T-helper 2 cell treated with Interferon-gamma antibody and Interleukin-4, amounts not matched to agents 100 ng/mL and 5 ng/mL, for 36 hours (primary cell): ENCODE measurements at regions not wholly inside any gene's neighbourhood (a gene's known extent, or its start where the extent isn't known, plus 50 kb on each side); places are given as distances from the start of the nearest gene placed in this dataset.
"Not testable (repeated sequence)": the region's sequence is repeated elsewhere in the genome, so short reads cannot be mapped to it uniquely, and the experiment has no call there.

Source experiments
- intact Hi-C: fragments of 100-400 bp; cut with micrococcal nuclease; formaldehyde crosslinking; loops from one replicate; pipeline ENCODE4 v1.15.1; 2023

DNA sequence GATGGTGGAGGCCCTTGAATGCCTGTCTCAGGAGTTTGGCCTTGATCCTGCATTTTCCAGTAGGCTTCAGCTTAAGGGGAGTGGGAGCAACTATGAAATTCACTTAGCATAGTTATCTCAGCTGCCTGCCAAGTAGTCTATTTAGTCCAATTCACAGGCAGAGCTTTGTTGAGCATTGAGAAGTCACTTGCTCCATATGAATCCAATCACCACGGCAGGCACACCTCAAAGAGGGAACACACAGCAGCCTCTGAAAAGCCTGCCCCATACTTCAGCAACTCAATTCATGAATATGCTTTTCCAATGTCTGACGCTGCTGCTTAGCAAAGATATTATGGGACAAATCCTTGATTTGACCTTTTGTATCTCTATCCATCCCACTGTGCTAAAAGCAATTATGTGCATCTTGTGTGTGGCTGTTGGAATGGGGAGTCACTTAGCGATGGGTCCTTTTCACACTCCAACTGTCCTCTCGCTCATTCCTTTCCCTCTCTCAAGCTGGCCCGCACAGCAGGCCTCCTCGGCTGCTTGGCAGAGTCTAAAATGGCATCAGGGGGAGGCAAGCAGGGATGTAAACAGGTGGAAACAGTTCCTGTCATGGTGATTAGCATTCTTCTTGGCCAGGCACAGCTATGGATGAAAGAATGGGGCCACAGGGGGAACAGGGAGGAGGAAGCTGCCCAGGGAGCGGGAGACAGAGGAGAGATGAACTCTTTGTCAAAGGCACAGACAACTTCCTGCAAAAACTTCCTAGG lies 56.0 kb upstream of the LRPPRC start:
- intact Hi-C loops: no loop called here

GRCh38 chr2:44052584-44052983 lies 56.8 kb upstream of the LRPPRC start:
- intact Hi-C loops: no loop called here

GRCh38 chr2:44053052-44053451 lies 57.3 kb upstream of the LRPPRC start:
- intact Hi-C loops: no loop called here

GRCh38 chr2:44053456-44053855 lies 57.7 kb upstream of the LRPPRC start:
- intact Hi-C loops: no loop called here

DNA sequence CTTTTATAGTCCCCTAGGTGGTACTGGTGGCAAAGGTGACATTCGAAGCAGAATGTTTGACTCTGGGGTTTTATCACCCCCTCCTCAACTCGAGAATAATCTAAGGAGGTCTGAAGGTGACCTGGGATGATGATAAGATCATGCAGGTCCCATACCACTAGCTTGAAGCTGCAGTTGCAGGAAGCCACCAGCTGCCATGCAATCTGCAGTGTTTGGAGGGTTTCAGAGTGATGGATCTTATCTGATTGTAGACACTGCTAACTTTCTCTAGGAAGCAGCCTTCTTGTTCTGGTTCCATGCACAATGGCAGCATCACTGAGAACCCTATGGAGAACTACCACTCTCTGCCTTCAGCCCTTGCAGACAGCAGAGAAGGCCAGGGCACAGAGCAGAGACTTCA lies 59.4 kb upstream of the LRPPRC start:
- intact Hi-C loops: no loop called here

DNA sequence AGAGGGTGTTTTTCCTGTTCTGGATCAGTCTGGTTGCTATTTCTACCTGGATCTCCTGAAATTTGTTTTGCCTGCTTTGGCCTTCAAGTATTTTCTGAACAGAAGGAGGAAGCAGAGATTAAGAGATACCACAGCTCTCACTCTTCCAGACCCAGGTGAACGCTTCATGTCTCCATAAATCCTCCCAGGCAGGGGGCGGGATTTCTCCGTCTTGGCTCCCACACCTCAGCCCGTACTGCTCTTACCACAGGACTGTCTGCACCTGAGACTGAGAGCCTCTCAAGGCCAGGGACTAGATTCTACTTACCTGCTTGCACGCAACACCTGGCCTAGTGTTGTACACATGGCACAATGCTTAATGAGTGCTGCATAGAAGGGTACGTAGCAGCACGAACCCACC lies 59.9 kb upstream of the LRPPRC start:
- intact Hi-C loops: no loop called here

- intact Hi-C loops: no loop called here
These were observed 61.2 kb upstream of the LRPPRC start for GRCh38 chr2:44056947-44057346.

- intact Hi-C loops: not testable (repeated sequence)
These were observed 64.5 kb upstream of the LRPPRC start for GRCh38 chr2:44060286-44060685.

DNA sequence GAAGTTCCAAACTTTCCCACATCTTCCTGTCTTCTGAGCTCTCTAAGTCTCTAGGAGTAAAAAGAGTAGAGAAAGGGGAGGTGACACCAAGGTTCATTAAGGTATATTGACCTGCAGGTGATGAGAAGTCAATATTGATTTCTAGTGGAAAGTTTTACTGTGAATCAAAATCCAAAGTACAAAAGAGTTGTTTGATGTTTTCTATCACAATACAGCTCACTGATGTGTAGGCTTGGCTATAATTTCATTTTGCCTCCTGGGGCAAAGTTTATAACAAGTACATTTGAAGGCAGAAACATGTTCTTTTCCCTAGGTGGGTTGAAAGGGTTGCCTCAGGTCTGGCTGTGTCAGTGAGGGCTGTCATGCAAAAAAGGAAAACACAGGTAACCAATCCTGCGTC lies 65.2 kb upstream of the LRPPRC start:
- intact Hi-C loops: no loop called here

- intact Hi-C loops: no loop called here
These were observed 65.7 kb upstream of the LRPPRC start for GRCh38 chr2:44061469-44061868.

GRCh38 chr2:44061876-44062275 lies 66.1 kb upstream of the LRPPRC start:
- intact Hi-C loops: no loop called here

- intact Hi-C loops: no loop called here
These were observed 67.2 kb upstream of the LRPPRC start for GRCh38 chr2:44063033-44063432.

- intact Hi-C loops: not testable (repeated sequence)
These were observed 68.5 kb upstream of the LRPPRC start for GRCh38 chr2:44064281-44064680.

GRCh38 chr2:44067012-44067790 lies 71.4 kb upstream of the LRPPRC start:
- intact Hi-C loops: not testable (repeated sequence)

DNA sequence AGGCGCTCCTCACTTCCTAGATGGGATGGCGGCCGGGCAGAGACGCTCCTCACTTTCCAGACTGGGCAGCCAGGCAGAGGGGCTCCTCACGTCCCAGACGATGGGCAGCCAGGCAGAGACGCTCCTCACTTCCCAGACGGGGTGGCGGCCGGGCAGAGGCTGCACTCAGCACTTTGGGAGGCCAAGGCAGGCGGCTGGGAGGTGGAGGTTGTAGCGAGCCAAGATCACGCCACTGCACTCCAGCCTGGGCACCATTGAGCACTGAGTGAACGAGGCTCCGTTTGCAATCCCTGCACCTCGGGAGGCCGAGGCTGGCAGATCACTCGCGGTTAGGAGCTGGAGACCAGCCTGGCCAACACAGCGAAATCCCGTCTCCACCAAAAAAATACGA lies 72.0 kb upstream of the LRPPRC start:
- intact Hi-C loops: not testable (repeated sequence)

- intact Hi-C loops: no loop called here
These were observed 75.8 kb upstream of the LRPPRC start for GRCh38 chr2:44071454-44072046.

- intact Hi-C loops: not testable (repeated sequence)
These were observed 77.9 kb upstream of the LRPPRC start for GRCh38 chr2:44073667-44074066.

- intact Hi-C loops: not testable (repeated sequence)
These were observed 79.0 kb upstream of the LRPPRC start for GRCh38 chr2:44074795-44075194.

- intact Hi-C loops: no loop called here
These were observed 79.8 kb upstream of the LRPPRC start for GRCh38 chr2:44075541-44075940.

- intact Hi-C loops: no loop called here
These were observed 82.2 kb upstream of the LRPPRC start for GRCh38 chr2:44077942-44078511.

DNA sequence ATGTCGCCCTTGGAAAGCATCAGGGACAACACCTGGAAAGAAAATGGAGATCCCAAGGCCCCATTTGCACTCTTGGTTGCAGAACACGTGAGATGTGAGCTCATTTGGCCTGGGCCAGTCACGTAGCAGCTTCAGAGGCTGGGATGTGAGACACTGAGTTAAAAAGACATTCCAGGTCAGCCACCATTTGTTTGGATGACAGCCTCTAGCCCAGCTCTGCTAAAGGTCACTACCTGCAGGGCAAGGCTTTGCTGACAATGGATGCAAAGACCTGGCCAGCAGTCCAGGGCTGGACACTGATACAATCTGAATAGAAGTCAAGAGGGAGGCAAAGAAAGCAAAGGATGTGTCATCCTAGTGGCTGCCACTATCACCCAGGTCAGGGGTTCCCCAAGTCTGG lies 83.9 kb upstream of the LRPPRC start:
- intact Hi-C loops: no loop called here

- intact Hi-C loops: no loop called here
These were observed 85.6 kb upstream of the PPM1B start for GRCh38 chr2:44083054-44083453.
